Activated T-cell treated with anti-CD3 and anti-CD28 coated beads, Interleukin-2, amount 50 U/mL, for 72 hours (primary cell): ENCODE measurements at regions not wholly inside any gene's neighbourhood (a gene's known extent, or its start where the extent isn't known, plus 50 kb on each side); places are given as distances from the start of the nearest gene placed in this dataset.

Experiments
- ATAC-seq, 2 donors: fragments of 150-1000 bp; cut with Tn5 transposase; replicated peaks in 1 of 2; 2 replicates each; pipeline ENCODE4 v1.10.0; 2021; ENCODE audit warnings: moderate library complexity in 2 of 2, mild to moderate bottlenecking in 1 of 2
- DNase-seq, 2 donors: peaks; one replicate each; pipeline ENCODE4 v3.0.0; 2021 to 2022; ENCODE audit warnings: mixed read lengths in 1 of 2
- H3K27ac Mint-ChIP-seq: one replicate; pipeline ENCODE4 v1.8.0; 2022; ENCODE audit warnings: mild to moderate bottlenecking, moderate library complexity, mixed read lengths
- H3K27me3 Mint-ChIP-seq: one replicate; pipeline ENCODE4 v1.8.0; 2022; ENCODE audit warnings: low read depth, mixed read lengths
- H3K36me3 Mint-ChIP-seq, 2 donors: one replicate each; pipeline ENCODE4 v1.8.0; 2022; ENCODE audit warnings: mixed read lengths in 2 of 2, mild to moderate bottlenecking in 1 of 2; ENCODE audit not compliant: insufficient read depth in 2 of 2
- H3K4me1 Mint-ChIP-seq: one replicate; pipeline ENCODE4 v1.8.0; 2022; ENCODE audit warnings: low read depth, mixed read lengths
- H3K4me3 Mint-ChIP-seq, 2 donors: one replicate each; pipeline ENCODE4 v1.8.0; 2022; ENCODE audit warnings: mild to moderate bottlenecking in 2 of 2, mixed read lengths in 2 of 2, moderate library complexity in 2 of 2
- H3K9me3 Mint-ChIP-seq, 2 donors: one replicate each; pipeline ENCODE4 v1.8.0; 2022; ENCODE audit warnings: mixed read lengths in 2 of 2

DNA sequence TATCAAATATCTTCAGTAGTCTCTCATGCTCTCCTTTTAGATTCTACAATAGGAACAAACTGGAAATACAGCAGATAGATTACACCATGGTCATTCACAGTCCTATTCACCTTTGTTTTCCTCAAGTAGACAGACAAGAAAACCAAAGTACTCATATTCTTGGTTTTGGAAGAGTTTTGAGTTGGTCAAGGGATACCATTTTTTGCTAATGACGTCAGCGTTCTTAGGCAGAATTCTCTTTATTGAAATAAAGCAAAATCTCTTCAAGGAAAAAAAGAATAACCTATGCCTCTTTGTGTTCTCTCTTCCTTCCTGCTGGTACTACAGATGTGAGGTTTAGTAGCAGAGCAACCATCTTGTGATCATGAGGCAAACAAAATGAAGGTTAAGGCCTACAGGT is 268.3 kb upstream of the PDZRN3 start:
- no peaks in the 10 kb centered on the region for H3K27me3 Mint-ChIP-seq
- ATAC-seq (no peak), DNase-seq (no peak)
- no peaks in the 10 kb centered on the region for H3K4me1 Mint-ChIP-seq
- no peak overlapping the region for H3K4me3 Mint-ChIP-seq
- no peak overlapping the region for H3K27ac Mint-ChIP-seq
- H3K9me3 Mint-ChIP-seq: peaks cover under 1 to 8% of the 10 kb centered on the region in 2 donors
- H3K36me3 Mint-ChIP-seq: no peaks in the 10 kb centered on the region

DNA sequence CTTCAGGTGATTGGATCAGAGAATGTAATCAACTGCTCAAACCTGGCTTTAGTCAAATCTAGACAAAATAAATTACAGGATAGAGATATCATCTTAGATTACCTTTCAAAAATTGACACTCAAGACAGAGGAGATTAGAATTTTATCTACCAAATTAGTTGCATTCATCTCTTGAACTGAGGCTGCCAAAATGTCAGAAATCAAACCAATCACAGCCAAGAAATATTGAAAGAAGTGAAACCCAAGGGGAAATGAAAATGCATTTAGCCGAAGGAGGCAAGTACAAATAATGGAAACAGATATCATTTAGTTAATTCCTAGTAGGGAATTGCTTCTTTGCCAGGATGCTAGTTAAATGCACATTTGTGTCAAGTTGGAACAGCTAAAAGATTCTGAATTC is 261.1 kb upstream of the PDZRN3 start:
- Mint-ChIP-seq H3K9me3 (peaks cover 6 to 8% of the 10 kb centered on the region in 2 donors), H3K27ac (no peak overlapping the region), H3K36me3 (no peaks in the 10 kb centered on the region), H3K4me3 (no peak overlapping the region), H3K4me1 (no peaks in the 10 kb centered on the region), H3K27me3 (no peaks in the 10 kb centered on the region)
- DNase-seq: no peak
- ATAC-seq: no peak

DNA sequence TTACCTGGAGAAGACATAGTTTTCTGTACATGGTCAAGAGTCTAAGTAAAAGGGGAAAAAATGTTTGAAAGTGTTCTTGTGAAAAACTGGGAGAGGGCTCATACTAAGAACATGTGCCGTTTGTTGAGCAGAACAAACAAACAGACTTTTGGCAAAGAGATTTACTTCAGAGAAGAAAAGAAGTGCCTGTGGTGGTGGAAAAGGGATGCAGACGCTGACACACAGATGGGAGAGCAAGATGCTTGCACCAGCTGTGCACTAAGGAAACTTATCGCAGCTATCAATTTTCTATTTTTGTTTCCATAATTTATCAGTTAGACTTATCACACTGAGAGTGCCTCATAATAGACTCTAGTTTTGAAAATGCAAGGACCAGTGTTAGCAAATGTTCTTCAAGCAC is 259.6 kb upstream of the PDZRN3 start:
- Mint-ChIP-seq H3K36me3 (no peaks in the 10 kb centered on the region), H3K27me3 (no peaks in the 10 kb centered on the region), H3K27ac (no peak overlapping the region), H3K4me1 (no peaks in the 10 kb centered on the region), H3K4me3 (no peak overlapping the region), H3K9me3 (peaks cover 6 to 7% of the 10 kb centered on the region in 2 donors)
- DNase-seq (no peak), ATAC-seq (no peak)

DNA sequence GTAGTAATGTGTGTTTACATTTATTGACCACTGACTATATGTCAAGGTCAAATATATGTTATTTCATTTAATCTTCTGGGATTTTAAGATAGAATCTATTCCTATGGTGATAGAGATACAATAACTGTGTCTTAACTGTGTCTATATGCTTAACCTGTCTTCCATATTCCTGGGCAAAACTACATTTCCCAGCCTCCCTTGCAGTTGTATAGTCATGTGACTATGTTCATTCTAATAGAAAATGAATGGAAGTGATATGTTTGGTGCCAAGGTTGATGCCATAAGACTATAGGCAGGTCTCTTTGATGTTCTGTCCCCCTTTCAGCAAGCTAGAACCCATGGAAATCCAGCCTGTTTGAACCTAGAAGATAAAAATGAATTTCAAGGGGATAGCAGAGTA is 258.8 kb upstream of the PDZRN3 start:
- no peaks in the 10 kb centered on the region for H3K4me1 Mint-ChIP-seq
- peaks cover 6 to 7% of the 10 kb centered on the region in 2 donors for H3K9me3 Mint-ChIP-seq
- ATAC-seq: no peak
- DNase-seq: no peak
- H3K27ac Mint-ChIP-seq: no peak overlapping the region
- H3K4me3 Mint-ChIP-seq: no peak overlapping the region
- no peaks in the 10 kb centered on the region for H3K27me3 Mint-ChIP-seq
- H3K36me3 Mint-ChIP-seq: no peaks in the 10 kb centered on the region

DNA sequence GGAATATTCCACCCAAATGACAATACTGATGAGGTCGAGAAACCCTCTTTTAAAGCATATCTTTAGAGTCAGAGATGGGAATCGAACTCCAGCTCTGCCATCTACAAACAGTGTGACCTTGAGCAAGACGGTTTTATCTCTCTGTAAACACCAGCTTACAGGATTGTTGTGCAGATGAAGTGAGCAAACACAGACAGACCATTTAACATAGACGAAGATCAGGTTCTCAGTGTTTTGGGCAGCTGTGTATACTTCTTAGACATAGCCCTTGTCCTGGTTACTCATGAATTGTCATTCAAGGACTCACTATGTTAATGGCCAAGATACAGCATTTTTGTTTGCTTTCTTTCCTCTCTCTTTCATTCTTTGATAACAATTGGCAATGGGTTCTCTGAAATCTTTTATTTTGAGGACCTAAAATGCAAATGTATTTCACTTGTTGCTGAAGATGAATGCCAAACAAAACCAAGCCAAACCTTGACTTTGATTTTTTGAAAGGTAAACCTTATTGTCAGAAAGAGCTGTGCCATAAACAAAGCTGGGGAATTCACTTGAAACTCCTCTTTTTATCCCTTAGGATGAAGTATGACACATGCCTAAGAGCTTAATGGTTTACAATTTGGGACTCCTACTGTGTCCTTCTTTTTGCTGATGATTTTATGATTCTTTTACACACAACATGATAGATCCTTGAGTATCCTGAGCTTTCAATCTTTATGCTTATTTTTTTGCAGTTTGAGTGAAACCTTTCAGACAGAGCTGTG is 250.0 kb upstream of the PDZRN3 start:
- Mint-ChIP-seq H3K36me3 (no peaks in the 10 kb centered on the region), H3K9me3 (peaks cover 5 to 8% of the 10 kb centered on the region in 2 donors), H3K4me3 (no peak overlapping the region), H3K27me3 (no peaks in the 10 kb centered on the region), H3K4me1 (no peaks in the 10 kb centered on the region), H3K27ac (no peak overlapping the region)
- no peak for ATAC-seq
- DNase-seq: no peak

DNA sequence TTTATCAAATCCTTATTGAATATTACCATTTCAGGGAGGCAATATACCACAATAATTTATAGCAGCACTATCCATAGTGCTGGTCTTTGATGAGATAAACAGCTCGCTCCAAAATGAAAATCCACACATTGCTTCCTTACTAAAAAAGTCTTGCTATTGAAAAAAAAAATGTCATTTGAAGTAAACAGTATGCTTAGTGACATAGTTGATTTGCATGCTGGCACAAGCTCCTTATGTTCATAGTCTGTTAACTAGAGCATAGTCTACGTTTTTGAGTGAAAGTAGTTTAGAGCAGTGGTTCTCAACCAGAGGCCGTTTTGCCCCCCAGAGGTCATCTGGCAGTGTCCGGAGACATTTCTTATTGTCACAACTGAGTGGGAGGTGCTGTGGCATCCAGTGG is 249.4 kb upstream of the PDZRN3 start:
- Mint-ChIP-seq H3K4me3 (no peak overlapping the region), H3K4me1 (no peaks in the 10 kb centered on the region), H3K27me3 (no peaks in the 10 kb centered on the region), H3K27ac (no peak overlapping the region), H3K36me3 (no peaks in the 10 kb centered on the region), H3K9me3 (peaks cover 5 to 8% of the 10 kb centered on the region in 2 donors)
- DNase-seq: no peak
- no peak for ATAC-seq

DNA sequence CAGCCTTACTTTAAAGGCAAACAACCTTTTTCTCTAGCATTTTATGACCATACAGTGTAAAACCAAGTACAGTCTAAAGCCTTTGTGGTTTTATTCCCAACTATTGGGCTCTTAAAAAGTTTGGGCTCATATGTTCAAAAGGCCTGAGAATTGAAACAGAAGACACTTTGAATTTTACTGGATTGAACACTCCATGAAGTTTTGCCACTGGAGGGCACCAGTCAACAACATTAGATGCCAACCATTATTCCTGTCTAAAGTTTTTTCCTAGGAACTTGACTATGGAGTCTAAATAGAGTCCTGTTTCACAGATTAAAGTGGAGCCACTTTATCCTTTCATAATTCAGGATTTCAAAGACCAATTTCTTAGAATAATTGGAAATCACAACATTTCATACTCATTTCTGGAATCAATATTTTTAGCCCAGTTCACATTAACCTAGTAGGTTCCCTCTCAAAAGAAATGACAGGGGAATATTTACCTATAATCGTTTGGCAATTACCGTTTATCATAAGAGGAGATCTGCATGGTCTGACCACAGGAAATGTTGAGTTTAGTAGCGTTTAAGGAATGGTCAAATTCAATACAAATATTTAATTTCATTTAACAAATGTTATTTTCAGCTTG is 244.1 kb upstream of the PDZRN3 start:
- Mint-ChIP-seq H3K27me3 (no peaks in the 10 kb centered on the region), H3K27ac (no peak overlapping the region), H3K4me1 (no peaks in the 10 kb centered on the region), H3K9me3 (peaks cover 3 to 5% of the 10 kb centered on the region in 2 donors), H3K36me3 (no peaks in the 10 kb centered on the region), H3K4me3 (no peak overlapping the region)
- DNase-seq (no peak), ATAC-seq (no peak)

DNA sequence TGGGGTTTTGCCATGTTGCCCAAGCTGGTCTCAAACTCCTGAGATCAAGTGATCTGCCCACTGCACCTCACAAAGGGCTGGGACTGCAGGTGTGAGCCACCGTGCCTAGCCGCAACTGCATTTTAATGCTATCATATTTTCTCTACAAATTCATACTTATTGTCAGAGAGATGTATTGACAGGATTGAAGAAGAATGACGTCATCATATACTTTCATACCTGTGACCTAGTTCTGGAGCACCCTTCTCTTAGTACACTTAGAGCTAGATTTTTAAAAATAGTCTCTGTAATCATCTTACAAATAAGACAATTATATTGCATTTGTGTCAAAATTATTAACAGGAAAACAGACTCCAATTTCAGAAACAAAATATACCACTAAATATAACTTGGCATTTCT is 242.8 kb upstream of the PDZRN3 start:
- no peaks in the 10 kb centered on the region for H3K36me3 Mint-ChIP-seq
- H3K4me3 Mint-ChIP-seq: no peak overlapping the region
- no peaks in the 10 kb centered on the region for H3K27me3 Mint-ChIP-seq
- peaks cover 3 to 5% of the 10 kb centered on the region in 2 donors for H3K9me3 Mint-ChIP-seq
- no peak overlapping the region for H3K27ac Mint-ChIP-seq
- ATAC-seq: no peak
- DNase-seq: no peak
- H3K4me1 Mint-ChIP-seq: no peaks in the 10 kb centered on the region

DNA sequence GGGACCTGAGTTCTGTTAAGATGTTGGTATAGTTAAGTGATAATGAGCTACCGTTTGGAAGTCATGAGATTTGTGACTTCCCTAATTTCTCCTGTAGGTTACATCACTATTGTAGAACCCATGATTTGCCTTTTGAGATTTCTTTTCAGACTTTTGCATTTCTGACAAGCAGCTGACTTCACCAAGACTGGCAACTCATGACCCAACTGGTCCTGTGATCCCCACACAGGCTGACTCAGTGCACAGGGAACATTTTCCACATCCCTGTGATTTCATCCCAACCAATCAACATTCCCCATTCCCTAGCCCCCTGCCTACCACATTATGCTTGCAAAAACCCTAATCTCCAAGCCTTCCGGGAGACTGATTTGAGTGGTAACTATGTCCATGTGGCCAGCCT is 242.1 kb upstream of the PDZRN3 start:
- no peak for ATAC-seq
- Mint-ChIP-seq H3K9me3 (peaks cover 3 to 5% of the 10 kb centered on the region in 2 donors), H3K4me1 (no peaks in the 10 kb centered on the region), H3K27ac (no peak overlapping the region), H3K4me3 (no peak overlapping the region), H3K27me3 (no peaks in the 10 kb centered on the region), H3K36me3 (no peaks in the 10 kb centered on the region)
- no peak for DNase-seq

DNA sequence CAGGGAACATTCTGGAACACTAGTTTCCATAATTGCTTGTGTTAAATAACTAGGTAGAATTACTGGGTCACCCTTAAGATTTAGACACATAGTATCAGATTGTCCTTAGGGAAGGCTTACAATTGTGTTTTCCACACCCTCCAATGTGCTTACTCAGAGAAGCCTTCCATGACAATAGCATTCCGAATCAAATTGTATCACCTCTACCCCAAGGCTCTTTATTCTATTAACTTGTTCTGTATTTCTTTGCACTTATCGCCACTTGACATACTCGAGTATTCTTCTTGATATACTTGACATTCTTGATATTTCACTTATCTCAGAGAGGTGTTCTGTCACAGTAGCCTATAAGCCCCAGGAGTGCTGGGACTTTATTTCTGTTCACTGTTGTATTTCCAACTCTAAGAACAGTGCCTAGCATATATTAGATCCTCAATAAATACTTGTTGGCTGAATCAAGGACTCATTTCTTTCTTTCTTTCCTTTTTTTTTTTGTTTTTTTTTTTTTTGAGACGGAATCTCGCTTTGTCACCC is 238.9 kb upstream of the PDZRN3 start:
- Mint-ChIP-seq H3K9me3 (peaks cover 0 to 2% of the 10 kb centered on the region in 2 donors), H3K4me1 (no peaks in the 10 kb centered on the region), H3K4me3 (no peak overlapping the region), H3K27me3 (no peaks in the 10 kb centered on the region), H3K36me3 (no peaks in the 10 kb centered on the region), H3K27ac (no peak overlapping the region)
- ATAC-seq (no peak), DNase-seq (no peak)

DNA sequence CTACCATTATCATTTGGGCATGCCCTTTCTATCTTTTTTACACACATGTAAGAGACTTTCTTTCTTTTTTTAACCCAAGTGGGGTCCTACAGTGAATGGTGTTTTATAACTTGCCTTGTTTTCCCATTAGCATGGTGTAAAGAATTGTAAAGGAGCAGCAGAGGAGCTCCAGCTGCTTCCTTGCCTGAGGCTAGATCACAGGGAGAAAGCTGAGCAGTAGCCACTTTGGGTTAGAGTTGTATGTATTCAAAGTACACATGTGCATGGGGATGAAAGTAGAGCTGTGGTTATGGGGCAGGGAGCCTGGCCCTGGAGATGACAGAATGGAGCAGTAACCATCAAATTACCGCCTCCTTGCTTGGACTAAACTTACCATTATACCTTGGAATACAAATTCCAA is 231.1 kb upstream of the PDZRN3 start:
- no peak overlapping the region for H3K4me3 Mint-ChIP-seq
- H3K27me3 Mint-ChIP-seq: no peaks in the 10 kb centered on the region
- H3K9me3 Mint-ChIP-seq: peaks cover 2 to 3% of the 10 kb centered on the region in 2 donors
- DNase-seq (no peak), ATAC-seq (no peak)
- no peaks in the 10 kb centered on the region for H3K4me1 Mint-ChIP-seq
- H3K27ac Mint-ChIP-seq: no peak overlapping the region
- no peaks in the 10 kb centered on the region for H3K36me3 Mint-ChIP-seq

DNA sequence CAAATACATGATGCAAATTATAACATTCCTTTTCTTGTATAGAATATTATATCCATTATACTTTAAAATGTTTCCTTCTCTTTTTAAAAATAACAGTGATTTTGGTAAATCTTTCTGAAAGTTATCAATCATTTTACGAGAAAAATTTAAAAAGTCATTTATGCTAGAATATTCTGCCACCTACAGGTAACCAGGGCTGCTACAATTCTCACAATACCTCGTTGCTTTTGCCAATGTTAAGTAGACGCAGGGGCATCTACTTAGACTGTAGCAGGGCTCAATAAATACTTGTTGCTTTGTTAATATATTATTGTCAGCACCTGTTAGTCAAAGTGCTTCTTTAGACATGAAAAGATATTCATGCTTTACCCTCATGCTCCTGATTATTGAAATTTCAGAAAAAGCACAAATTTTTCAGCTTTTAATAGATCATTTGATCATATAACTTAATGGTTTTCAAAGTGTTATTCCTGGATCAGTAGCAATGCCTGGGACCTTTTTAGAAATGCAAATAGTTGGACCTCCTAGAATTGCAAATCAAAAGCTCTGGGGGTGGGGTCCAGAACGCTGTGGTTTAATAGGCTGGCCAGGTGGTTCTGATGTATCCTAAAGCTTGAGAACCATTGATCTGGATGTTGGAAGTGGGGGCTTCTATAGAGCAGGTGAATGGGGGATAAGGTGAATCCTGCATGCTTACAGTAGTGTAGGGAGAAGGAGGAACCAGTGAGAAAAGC is 223.6 kb upstream of the PDZRN3 start:
- DNase-seq (no peak), ATAC-seq (no peak)
- Mint-ChIP-seq H3K4me3 (no peak overlapping the region), H3K9me3 (peaks cover 2 to 5% of the 10 kb centered on the region in 2 donors), H3K4me1 (no peaks in the 10 kb centered on the region), H3K27me3 (no peaks in the 10 kb centered on the region), H3K36me3 (no peaks in the 10 kb centered on the region), H3K27ac (no peak overlapping the region)

DNA sequence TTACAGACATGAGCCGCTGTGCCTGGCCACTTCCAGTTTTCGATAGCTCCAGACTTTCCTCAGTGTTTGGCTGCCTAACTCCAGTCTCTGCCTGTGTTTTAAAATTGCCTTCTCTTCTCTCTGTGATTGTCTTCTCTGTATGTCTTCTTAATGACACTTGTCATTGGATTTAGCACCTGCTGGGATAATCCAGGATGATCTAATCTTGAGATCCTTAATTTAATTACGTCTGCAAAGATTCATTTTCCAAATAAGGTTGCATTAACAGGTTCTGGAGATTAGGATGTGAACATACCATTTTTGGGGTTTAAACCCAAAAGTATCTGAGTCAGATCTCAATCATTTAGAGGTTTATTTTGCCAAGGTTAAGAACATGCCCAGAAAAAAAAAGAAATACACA is 222.2 kb upstream of the PDZRN3 start:
- peaks cover 2 to 5% of the 10 kb centered on the region in 2 donors for H3K9me3 Mint-ChIP-seq
- no peaks in the 10 kb centered on the region for H3K36me3 Mint-ChIP-seq

More for the DNA sequence above, 222.2 kb upstream of the PDZRN3 start:
- no peaks in the 10 kb centered on the region for H3K27me3 Mint-ChIP-seq
- H3K27ac Mint-ChIP-seq: no peak overlapping the region
- no peaks in the 10 kb centered on the region for H3K4me1 Mint-ChIP-seq
- ATAC-seq: no peak
- no peak for DNase-seq
- no peak overlapping the region for H3K4me3 Mint-ChIP-seq
